H9 (cell line): ENCODE measurements at regions not wholly inside any gene's neighbourhood (a gene's known extent, or its start where the extent isn't known, plus 50 kb on each side); places are given as distances from the start of the nearest gene placed in this dataset.

ENCODE experiments used
- DNase-seq: peaks from one replicate; pipeline ENCODE4 v3.0.0-alpha.2; 2017
- H2AFZ ChIP-seq: one replicate; pipeline ENCODE4 v1.6.1; 2013; ENCODE audit warnings: mild to moderate bottlenecking, low read length, control low read depth, moderate library complexity
- H2AK5ac ChIP-seq: 2 replicates; pipeline ENCODE4 v1.6.1; 2013; ENCODE audit warnings: low read length, control low read depth, mixed read lengths; ENCODE audit not compliant: insufficient read length
- H2BK120ac ChIP-seq: one replicate; pipeline ENCODE4 v1.6.1; 2013; ENCODE audit warnings: low read depth, mild to moderate bottlenecking, low read length, control low read depth, inconsistent platforms; ENCODE audit not compliant: poor library complexity, severe bottlenecking
- H2BK12ac ChIP-seq: 2 replicates; pipeline ENCODE4 v1.6.1; 2013; ENCODE audit warnings: low read length, control low read depth, mixed read lengths, low read depth; ENCODE audit not compliant: insufficient read length
- H2BK15ac ChIP-seq: 2 replicates; pipeline ENCODE4 v1.6.1; 2013; ENCODE audit warnings: low read depth, low read length, control low read depth
- H2BK20ac ChIP-seq: one replicate; pipeline ENCODE4 v1.6.1; 2013; ENCODE audit warnings: low read depth, mild to moderate bottlenecking, low read length, control low read depth, inconsistent platforms; ENCODE audit not compliant: poor library complexity, severe bottlenecking
- H2BK5ac ChIP-seq: 2 replicates; pipeline ENCODE4 v1.6.1; 2013; ENCODE audit warnings: low read length, control low read depth, mixed read lengths; ENCODE audit not compliant: insufficient read length
- H3K14ac ChIP-seq: 2 replicates; pipeline ENCODE4 v1.6.1; 2013; ENCODE audit warnings: low read length, control low read depth; ENCODE audit not compliant: insufficient read depth
- H3K18ac ChIP-seq: 2 replicates; pipeline ENCODE4 v1.6.1; 2013; ENCODE audit warnings: low read depth, mild to moderate bottlenecking, mixed read lengths, low read length, control low read depth; ENCODE audit not compliant: insufficient read length
- H3K23ac ChIP-seq: 2 replicates; pipeline ENCODE4 v1.6.1; 2013; ENCODE audit warnings: low read length, control low read depth, mixed read lengths, low read depth; ENCODE audit not compliant: insufficient read length
- H3K23me2 ChIP-seq: 2 replicates; pipeline ENCODE4 v1.6.1; 2013; ENCODE audit warnings: low read depth, mild to moderate bottlenecking, mixed read lengths, low read length, control low read depth; ENCODE audit not compliant: insufficient read length, poor library complexity, severe bottlenecking
- H3K27ac ChIP-seq: 2 replicates; pipeline ENCODE4 v1.5.1; 2013; ENCODE audit warnings: low read length, control low read depth, mixed read lengths, low read depth; ENCODE audit not compliant: insufficient read length
- H3K27me3 ChIP-seq: 2 replicates; pipeline ENCODE4 v1.6.1; 2013; ENCODE audit warnings: low read length, control low read depth, inconsistent platforms; ENCODE audit not compliant: insufficient read depth
- H3K4ac ChIP-seq: 2 replicates; pipeline ENCODE4 v1.6.1; 2013; ENCODE audit warnings: low read depth, mild to moderate bottlenecking, control low read depth, inconsistent platforms, low read length, moderate library complexity
- H3K4me1 ChIP-seq: 2 replicates; pipeline ENCODE4 v1.6.1; 2013; ENCODE audit warnings: low read length, control low read depth, inconsistent platforms; ENCODE audit not compliant: insufficient read depth
- H3K4me2 ChIP-seq: 2 replicates; pipeline ENCODE4 v1.6.1; 2013; ENCODE audit warnings: low read length, control low read depth, mixed read lengths; ENCODE audit not compliant: insufficient read length, insufficient read depth
- H3K56ac ChIP-seq: 2 replicates; pipeline ENCODE4 v1.6.1; 2013; ENCODE audit warnings: low read depth, mild to moderate bottlenecking, mixed read lengths, low read length, control low read depth; ENCODE audit not compliant: insufficient read length
- H3K79me1 ChIP-seq: 2 replicates; pipeline ENCODE4 v1.6.1; 2013; ENCODE audit warnings: low read depth, mild to moderate bottlenecking, moderate library complexity, low read length, control low read depth, inconsistent platforms; ENCODE audit not compliant: insufficient read depth, poor library complexity, severe bottlenecking
- H3K79me2 ChIP-seq: 2 replicates; pipeline ENCODE4 v1.6.1; 2013; ENCODE audit warnings: low read length, control low read depth, inconsistent platforms; ENCODE audit not compliant: insufficient read depth
- H3K9ac ChIP-seq: 2 replicates; pipeline ENCODE4 v1.6.1; 2013; ENCODE audit warnings: low read length, control low read depth, mixed read lengths; ENCODE audit not compliant: insufficient read length; ENCODE audit errors: extremely low read depth
- H3K9me3 ChIP-seq: one replicate; pipeline ENCODE4 v1.6.1; 2013; ENCODE audit warnings: low read depth, low read length, inconsistent platforms; ENCODE audit not compliant: control insufficient read depth
- H3T11ph ChIP-seq: one replicate; pipeline ENCODE4 v1.6.1; 2013; ENCODE audit warnings: mild to moderate bottlenecking, low read length, control low read depth, inconsistent platforms
- H4K20me1 ChIP-seq: one replicate; pipeline ENCODE4 v1.6.1; 2013; ENCODE audit not compliant: control insufficient read depth, insufficient read length, insufficient read depth
- H4K5ac ChIP-seq: 2 replicates; pipeline ENCODE4 v1.6.1; 2013; ENCODE audit warnings: low read depth, mild to moderate bottlenecking, mixed read lengths, low read length, control low read depth; ENCODE audit not compliant: insufficient read length
- H4K8ac ChIP-seq: replicated peaks from 2 replicates; pipeline ENCODE4 v1.6.1; 2013; ENCODE audit warnings: low read length, control low read depth, mixed read lengths, low read depth; ENCODE audit not compliant: insufficient read length
- H4K91ac ChIP-seq: 2 replicates; pipeline ENCODE4 v1.6.1; 2013; ENCODE audit warnings: low read depth, mild to moderate bottlenecking, moderate library complexity, mixed read lengths, low read length, control low read depth; ENCODE audit not compliant: insufficient read length
- H3K27ac Mint-ChIP-seq, 3 experiments: 2 replicates in 2 of 3; 3 replicates in 1 of 3; pipeline ENCODE4 v1.8.0; 2020 to 2021; ENCODE audit warnings: mixed read lengths in 3 of 3, mild to moderate bottlenecking in 1 of 3, moderate library complexity in 1 of 3
- H3K27me3 Mint-ChIP-seq: 2 replicates; pipeline ENCODE4 v1.8.0; 2021; ENCODE audit warnings: low read depth, mild to moderate bottlenecking, moderate library complexity, mixed read lengths
- H3K36me3 Mint-ChIP-seq, 3 experiments: 2 replicates in 2 of 3; 3 replicates in 1 of 3; pipeline ENCODE4 v1.8.0; 2020 to 2021; ENCODE audit warnings: low read depth in 3 of 3, mixed read lengths in 3 of 3; ENCODE audit not compliant: insufficient read depth in 1 of 3
- H3K4me1 Mint-ChIP-seq, 2 experiments: 2 replicates each; pipeline ENCODE4 v1.8.0; 2020; ENCODE audit warnings: mixed read lengths in 2 of 2
- H3K4me3 Mint-ChIP-seq, 2 experiments: 2 replicates in 1 of 2; 3 replicates in 1 of 2; pipeline ENCODE4 v1.8.0; 2020 to 2021; ENCODE audit warnings: mild to moderate bottlenecking in 2 of 2, mixed read lengths in 2 of 2, moderate library complexity in 1 of 2
- H3K9me3 Mint-ChIP-seq, 2 experiments: 2 replicates in 1 of 2; 3 replicates in 1 of 2; pipeline ENCODE4 v1.8.0; 2020; ENCODE audit warnings: mild to moderate bottlenecking in 2 of 2, mixed read lengths in 2 of 2, moderate library complexity in 1 of 2
- CTCF ChIP-seq: fragments of 200-600 bp; sonication (generic); conservative IDR thresholded peaks from 3 replicates; pipeline ENCODE4 v1.8.0; 2021; ENCODE audit warnings: antibody characterized with exemption, mild to moderate bottlenecking
- WGBS: extraction: QIAGEN DNeasy Blood & Tissue Kit; methylation state at CpG from one replicate; pipeline ENCODE4 v1.1.7; 2013; ENCODE audit warnings: missing lambda C conversion rate, low lambda C conversion rate, mixed read lengths; ENCODE audit not compliant: insufficient read length; ENCODE audit errors: extremely low coverage; 5-methylcytosine and 5-hydroxymethylcytosine counted together

- Mint-ChIP-seq H3K4me3 (no peak overlapping the region), H3K4me1 (no peaks in the 10 kb centered on the region), H3K27ac (no peak overlapping the region), H3K9me3 (no peaks in the 10 kb centered on the region; a peak in 2 of 5 replicates), H3K27me3 (no peaks in the 10 kb centered on the region), H3K36me3 (0 out of 7 replicates have a peak, but pooled peaks cover 0 to 3% (median 0%) of the 10 kb centered on the region in 3 experiments)
- H3K79me1 ChIP-seq = no peaks in the 10 kb centered on the region
- H4K8ac ChIP-seq = no peak overlapping the region
- no peaks in the 10 kb centered on the region for H4K20me1 ChIP-seq
- H3K18ac ChIP-seq = no peak overlapping the region
- H3K56ac ChIP-seq = no peak overlapping the region
- WGBS = no CpG with 5 or more reads among the region's 2 CpGs
- H3K4ac ChIP-seq = no peak overlapping the region
- no peak overlapping the region for H3K4me2 ChIP-seq
- H2AFZ ChIP-seq = no peak overlapping the region
- TF ChIP-seq CTCF = no peak
- no peak overlapping the region for H2BK20ac ChIP-seq
- H3T11ph ChIP-seq = no peak overlapping the region
- no peaks in the 10 kb centered on the region for H3K79me2 ChIP-seq
- H3K27ac ChIP-seq = no peak overlapping the region
- no peaks in the 10 kb centered on the region for H3K4me1 ChIP-seq
- H3K23ac ChIP-seq = no peak overlapping the region
- no peak for DNase-seq
- H2BK120ac ChIP-seq = no peak overlapping the region
- H2BK15ac ChIP-seq = no peak overlapping the region
- no peak overlapping the region for H3K14ac ChIP-seq
- H3K23me2 ChIP-seq = no peaks in the 10 kb centered on the region
- H2BK5ac ChIP-seq = no peak overlapping the region
- H2AK5ac ChIP-seq = no peak overlapping the region
- H2BK12ac ChIP-seq = no peak overlapping the region
- no peaks in the 10 kb centered on the region for H3K9me3 ChIP-seq
- H4K5ac ChIP-seq = no peak overlapping the region
- H3K27me3 ChIP-seq = no peaks in the 10 kb centered on the region
- no peak overlapping the region for H4K91ac ChIP-seq
- no peak overlapping the region for H3K9ac ChIP-seq
These were observed 94.9 kb upstream of the PLPPR1 start for GRCh38 chr9:100933656-100934055.
